MM.1S (cell line): ENCODE measurements at regions not wholly inside any gene's neighbourhood (a gene's known extent, or its start where the extent isn't known, plus 50 kb on each side); places are given as distances from the start of the nearest gene placed in this dataset.

Experiments used
- EZH2phosphoT487 ChIP-seq: fragments of 300-600 bp; sonication (generic); IDR thresholded peaks from 2 replicates; pipeline ENCODE4 v1.6.1; 2018; ENCODE audit warnings: antibody characterized with exemption, low read length
- TF ChIP-seq, protein P1 (sequence below): fragments of 300-600 bp; sonication (generic); IDR thresholded peaks from 2 replicates; pipeline ENCODE4 v1.5.1; 2016; ENCODE audit warnings: antibody characterized with exemption, low read length, mixed read lengths

DNA sequence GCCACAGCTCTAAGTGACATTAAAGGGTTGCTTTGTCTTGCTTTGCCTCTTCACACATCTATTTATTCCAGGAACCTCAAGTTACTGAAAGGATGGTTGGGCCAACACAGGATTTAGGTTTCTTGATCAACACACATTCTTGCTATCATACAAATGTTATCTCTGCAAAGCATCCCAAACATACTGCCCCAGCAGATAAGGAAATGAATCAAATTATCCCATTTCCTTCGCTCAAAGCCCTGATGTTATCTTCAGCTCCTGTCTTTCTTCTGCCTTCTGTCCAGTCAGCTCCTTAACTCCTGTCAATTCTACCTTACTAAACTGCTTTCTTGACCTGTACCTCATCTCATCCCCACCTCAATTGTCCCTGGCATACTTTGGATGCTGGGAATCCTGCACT, 355.9 kb upstream of the TENM4 start:
- TF ChIP-seq, protein P1, sequence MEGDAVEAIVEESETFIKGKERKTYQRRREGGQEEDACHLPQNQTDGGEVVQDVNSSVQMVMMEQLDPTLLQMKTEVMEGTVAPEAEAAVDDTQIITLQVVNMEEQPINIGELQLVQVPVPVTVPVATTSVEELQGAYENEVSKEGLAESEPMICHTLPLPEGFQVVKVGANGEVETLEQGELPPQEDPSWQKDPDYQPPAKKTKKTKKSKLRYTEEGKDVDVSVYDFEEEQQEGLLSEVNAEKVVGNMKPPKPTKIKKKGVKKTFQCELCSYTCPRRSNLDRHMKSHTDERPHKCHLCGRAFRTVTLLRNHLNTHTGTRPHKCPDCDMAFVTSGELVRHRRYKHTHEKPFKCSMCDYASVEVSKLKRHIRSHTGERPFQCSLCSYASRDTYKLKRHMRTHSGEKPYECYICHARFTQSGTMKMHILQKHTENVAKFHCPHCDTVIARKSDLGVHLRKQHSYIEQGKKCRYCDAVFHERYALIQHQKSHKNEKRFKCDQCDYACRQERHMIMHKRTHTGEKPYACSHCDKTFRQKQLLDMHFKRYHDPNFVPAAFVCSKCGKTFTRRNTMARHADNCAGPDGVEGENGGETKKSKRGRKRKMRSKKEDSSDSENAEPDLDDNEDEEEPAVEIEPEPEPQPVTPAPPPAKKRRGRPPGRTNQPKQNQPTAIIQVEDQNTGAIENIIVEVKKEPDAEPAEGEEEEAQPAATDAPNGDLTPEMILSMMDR = no peak
- TF ChIP-seq EZH2phosphoT487 = no peak
